HUDEP-2 (cell line): ENCODE measurements at regions not wholly inside any gene's neighbourhood (a gene's known extent, or its start where the extent isn't known, plus 50 kb on each side); places are given as distances from the start of the nearest gene placed in this dataset.
A peak's percentile ranks its signal among the peaks of the same experiment; 100 is the strongest.

ENCODE experiments used
- DNase-seq, 76 experiments: peaks; one replicate each; lab custom pipeline; 2025; ENCODE audit not compliant: unreplicated experiment in 76 of 76; lab: John Stamatoyannopoulos, UW

DNA sequence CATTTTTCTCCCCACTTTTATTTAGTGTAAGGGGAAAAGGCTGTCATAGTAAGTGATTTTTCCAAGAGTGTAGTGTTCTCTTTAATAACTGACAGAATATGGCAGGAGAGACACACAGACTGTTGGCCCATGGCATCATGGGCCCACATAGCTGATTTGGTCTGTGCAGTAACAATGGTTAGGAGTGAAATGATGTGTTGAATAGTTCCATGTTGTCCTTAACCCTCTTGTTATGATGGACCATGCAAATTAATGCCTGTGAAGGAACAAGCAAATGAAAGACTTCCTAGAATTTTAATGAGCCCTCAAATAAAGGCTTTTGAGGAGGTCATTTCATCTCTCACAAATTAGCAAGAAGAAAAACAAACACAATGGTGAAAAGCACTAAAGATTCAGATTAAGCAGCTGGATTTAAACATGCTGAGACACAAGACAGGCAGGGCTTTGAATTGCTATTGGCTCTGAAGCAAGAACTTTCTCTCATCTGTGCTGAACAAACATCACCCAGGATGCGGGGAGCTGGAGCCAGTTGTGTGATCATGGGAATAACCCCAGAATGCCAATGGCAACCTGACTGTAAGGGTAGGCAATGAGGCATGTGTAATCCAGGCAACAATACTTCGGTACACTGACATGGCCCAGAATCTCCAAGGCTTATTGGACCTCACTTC lies 136.7 kb upstream of the VEPH1 start:
- DNase-seq: no peak

DNA sequence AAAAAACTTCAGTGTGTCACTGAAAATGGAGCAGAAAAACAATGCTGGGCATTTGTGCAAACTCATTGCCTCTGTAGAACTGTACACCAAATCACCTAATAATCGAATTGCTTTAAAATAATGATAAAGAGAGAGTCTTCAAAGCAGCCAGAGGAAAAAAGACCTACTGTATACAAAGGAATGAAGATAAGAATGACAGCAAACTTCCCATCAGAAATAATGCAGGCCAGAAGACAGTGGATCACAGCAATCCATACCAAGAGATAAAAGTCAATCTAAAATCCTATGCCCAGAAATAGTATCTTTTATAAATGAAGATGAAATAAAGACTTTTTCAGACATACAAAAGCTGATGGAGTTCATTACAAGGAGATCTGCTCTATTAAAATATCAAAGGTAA lies 134.7 kb upstream of the VEPH1 start:
- no peak for DNase-seq

DNA sequence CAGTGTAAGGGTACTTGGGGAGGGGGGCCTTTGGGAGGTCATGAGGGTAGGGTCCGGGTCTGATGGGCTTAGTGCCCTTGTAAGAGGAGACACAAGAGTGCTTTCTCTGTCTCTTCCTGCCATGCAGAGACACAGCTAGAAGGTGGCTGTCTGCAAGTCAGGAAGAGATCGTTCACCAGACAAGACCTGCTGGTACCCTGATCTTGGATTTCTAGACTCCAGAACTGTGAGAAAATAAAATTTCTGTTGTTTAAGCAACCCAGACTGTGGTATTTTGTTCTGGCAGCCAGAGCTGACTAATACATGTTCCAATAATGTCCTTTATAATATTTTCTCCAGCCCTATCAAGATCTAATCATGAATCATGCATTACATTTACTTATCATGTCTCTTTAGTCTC lies 130.0 kb upstream of the VEPH1 start:
- no peak for DNase-seq

DNA sequence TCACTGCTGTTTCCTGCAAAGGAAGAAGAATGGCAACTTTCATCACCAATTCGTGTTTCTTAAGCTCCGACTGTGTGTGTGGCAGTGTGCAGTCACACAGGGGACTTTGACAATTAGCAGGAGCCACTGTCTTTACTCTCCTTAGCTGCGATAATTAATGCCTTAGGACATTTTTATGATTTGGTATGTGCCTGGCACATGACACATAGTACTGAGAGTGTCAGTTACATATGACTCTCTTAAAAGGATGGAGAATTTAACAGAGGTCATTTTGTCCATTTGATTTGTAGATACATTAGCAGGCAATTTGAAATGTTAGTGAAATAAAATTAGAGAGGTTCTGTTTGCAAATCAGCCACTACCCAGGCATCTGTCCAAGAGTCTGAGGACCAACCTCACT lies 128.9 kb upstream of the VEPH1 start:
- DNase-seq: peak in 1 of 76 experiments; percentile 11

DNA sequence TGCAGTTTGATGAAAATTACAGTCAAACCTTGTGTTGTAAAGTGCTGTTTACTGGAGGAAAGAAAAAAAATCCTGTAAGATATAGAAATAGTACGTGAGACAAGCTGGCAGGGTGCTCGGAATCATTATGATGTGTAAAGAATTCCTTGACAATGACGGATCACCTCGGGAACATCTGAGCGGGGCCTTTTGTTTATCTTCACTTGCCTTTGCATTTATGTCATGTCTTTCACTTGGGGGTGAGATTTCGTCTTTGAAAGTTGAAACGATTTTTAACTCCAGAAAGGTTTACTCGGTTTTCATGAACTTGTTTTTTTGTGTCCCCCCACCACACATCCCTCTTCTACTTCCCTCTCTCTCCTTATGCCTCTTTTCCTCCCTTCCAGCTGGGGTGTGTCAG lies 128.3 kb upstream of the VEPH1 start:
- no peak for DNase-seq

DNA sequence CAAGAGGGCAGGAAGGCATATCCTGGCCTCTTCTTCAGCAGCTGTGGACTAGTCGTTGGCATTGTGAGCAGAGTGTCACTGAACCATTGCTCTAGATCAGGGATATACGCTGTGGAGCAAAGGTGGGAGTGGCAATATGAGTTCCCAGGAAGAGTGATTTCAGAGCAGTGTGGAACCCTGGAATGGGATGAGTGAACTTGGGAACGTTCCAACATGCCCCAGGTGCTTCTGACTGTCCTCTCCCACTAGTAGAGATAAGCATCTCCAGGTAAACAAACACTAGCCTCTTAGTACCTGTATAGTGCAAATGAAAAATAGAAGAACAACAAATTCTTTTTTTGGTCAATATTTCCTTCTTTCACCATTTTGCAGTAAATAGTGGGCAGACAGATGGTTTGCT lies 123.6 kb upstream of the VEPH1 start:
- no peak for DNase-seq

DNA sequence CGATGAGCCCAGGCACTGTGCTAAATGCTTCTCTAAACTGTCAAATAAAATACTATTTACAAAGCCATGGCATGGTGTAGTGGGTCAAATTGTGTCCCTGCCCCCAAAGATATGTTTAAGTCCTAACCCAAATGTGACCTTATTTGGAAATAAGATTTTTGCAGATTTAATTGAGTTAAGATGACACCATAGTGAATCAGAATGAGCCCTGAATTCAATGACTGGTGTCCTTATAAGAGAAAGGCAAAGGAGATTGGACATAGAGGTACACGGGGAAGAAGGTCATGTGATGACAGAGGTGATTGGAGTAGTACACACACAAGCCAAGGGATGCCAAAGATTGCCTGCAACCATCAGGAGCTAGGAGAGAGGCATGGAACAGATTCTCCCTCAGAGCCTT lies 121.6 kb upstream of the VEPH1 start:
- DNase-seq: no peak

DNA sequence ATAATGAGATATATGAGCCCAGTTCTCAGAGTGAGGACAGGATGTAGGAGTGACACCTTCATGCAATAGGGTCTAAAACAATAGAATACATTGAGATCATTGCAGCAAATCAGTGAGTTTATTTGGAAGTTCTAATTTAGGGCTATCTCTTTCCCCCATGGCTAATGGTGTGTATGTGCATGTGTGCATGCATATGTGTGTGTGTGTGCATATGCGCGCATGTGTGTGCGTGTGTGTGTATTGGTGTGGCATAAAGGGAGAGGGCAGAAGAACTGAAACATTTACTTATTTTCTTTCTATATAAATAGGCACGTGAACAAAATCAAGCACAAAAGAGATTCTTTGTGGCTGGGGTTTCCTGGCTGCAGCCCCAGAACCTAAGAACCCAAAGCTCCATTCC lies 115.7 kb upstream of the VEPH1 start:
- no peak for DNase-seq

DNA sequence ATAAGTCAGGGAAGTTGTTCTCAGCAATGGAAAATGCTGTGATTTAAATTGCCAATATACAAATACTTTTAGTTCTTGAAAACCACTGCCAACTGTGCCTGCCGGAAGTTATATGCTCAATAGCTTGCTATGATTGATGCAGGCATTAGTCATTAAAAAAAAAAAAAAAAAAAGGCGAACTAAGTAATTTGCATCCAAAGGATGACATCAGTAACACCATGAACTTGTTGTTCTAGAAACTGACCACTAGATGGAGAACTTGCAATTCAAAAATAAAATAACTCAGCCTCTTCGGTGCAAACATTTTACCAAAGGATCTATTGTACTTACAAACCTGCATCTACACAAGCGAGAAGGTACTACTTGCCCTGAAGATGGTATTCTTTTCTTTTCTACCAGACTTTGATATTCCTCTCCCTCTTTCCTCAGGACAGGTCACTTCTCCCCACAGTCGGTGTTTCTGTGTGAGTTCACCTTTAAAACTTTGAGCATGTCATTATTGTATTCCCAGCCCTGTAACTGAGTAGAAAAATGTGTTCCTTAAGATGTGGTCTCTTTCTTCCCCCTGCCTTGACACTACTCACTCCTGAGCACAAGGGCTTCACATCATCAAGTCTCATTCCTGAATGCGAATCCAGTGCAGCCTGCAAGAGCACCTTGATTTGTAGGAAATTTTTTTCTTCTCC lies 115.0 kb upstream of the VEPH1 start:
- DNase-seq: peak in 25 of 76 experiments; percentile 5 to 43 (median 12)

DNA sequence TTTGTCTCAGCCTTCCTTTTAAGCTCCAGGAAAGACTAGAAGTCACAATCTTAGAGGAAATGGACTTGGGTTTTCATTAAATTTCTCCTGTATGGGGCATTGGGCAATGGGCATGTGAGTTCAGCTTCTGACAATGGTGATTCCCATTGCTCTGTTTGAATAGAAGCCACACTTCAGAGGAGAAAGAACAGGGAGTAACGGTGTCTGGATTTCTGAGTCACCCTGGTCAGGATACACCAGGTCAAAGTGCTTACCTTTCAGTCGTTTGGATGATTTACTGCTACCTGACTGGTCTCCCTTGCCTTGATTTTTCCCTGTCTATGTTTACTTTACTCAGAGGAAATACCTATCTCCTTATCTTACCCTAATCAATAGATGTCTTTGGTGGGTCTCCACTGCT lies 111.7 kb upstream of the VEPH1 start:
- DNase-seq: no peak

DNA sequence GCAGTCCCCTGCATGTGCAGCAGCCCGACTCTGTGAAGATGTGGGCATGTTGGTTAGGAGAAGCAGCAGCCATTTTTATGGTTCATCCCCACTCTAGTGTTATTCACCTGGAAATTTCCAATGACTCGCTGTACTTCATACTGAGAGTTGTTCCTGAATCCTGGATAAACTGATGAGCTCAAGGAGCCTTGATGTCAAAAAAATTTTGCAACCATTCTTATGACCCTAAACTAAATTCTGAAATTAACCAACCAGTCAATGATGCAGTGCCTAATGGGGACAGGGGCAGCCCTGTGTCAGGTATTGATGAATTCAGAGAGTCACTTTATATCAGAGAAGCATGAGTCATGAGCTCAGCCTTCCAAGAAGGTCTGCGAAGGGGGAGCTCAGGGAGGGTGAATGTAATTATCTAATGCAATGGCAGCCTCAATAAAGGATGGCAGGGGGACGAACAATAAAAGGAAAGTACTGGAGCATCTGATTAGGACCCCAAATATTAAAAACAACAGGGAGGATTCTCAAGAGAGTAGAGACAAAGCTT lies 108.4 kb upstream of the VEPH1 start:
- no peak for DNase-seq

DNA sequence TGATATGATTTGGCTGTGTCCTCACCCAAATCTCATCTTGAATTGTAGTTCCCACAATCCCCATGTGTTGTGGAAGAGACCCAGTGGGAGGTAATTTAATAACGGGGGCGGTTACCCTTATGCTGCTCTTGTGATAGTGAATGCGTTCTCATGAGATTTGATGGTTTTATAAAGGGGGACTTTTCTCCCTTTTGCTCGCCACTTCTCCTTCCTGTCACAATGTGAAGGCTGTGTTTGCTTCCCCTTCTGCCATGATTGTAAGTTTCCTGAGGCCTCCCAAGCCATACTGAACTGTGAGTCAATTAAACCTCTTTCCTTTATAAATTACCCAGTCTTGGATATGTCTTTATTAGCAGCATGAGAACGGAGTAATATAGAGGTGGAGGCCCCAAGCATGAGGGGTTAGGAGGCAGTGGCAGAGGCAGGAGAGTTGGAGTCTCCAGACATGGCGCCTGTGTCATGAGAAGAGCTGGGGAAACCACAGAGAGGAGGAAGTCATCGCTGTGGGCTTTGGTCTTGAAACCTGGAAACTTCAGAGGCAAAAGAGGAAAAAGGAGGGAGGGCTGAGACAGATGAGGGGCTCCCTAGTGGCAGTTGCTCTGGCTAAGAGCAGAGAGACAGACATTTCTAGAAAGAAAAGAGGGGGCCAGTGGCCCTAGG lies 107.8 kb upstream of the VEPH1 start:
- no peak for DNase-seq

DNA sequence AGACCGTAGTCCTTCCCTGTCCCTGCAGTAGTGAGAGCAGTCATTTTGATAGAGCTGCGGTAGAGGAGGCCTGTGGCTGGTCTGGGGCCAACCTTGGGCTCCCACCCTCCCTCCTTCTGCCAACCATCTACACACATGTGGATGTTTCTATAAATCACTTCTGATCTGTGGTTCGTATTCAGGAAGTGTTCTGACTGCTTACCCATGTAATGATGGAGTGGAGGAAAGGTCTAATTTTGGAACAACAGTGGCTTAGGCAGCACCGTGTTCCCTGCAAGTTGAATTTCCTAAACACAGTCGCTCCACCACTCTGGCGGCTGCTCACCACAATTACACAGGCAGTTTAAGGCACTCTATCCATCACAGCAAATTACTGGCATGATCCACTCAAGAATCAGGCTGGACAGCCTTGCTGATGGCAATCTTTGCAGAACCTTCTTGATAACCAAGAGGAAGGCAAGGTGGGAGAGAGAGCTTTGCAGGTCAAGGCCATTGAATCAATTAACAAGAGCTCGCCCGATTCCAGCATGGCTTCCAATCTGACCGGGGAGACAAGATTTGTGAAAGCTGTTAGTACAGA lies 104.7 kb upstream of the VEPH1 start:
- DNase-seq: no peak

DNA sequence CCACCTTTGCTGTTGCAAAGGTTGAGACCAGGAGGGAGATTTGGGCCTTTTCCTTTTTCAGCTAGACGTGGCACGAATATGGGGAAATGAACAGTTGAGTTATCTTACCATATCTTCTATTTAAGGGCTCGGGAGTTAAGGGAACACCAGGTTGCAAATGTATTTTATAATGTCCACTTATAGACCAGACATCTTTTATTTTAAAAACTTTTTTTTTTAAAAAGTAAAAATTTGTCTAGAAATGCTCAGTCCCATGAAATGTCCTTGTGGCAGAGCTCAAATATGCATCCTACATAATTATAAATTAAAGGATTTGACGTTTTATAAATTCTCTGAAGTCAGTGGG lies 103.6 kb upstream of the VEPH1 start:
- DNase-seq: no peak

DNA sequence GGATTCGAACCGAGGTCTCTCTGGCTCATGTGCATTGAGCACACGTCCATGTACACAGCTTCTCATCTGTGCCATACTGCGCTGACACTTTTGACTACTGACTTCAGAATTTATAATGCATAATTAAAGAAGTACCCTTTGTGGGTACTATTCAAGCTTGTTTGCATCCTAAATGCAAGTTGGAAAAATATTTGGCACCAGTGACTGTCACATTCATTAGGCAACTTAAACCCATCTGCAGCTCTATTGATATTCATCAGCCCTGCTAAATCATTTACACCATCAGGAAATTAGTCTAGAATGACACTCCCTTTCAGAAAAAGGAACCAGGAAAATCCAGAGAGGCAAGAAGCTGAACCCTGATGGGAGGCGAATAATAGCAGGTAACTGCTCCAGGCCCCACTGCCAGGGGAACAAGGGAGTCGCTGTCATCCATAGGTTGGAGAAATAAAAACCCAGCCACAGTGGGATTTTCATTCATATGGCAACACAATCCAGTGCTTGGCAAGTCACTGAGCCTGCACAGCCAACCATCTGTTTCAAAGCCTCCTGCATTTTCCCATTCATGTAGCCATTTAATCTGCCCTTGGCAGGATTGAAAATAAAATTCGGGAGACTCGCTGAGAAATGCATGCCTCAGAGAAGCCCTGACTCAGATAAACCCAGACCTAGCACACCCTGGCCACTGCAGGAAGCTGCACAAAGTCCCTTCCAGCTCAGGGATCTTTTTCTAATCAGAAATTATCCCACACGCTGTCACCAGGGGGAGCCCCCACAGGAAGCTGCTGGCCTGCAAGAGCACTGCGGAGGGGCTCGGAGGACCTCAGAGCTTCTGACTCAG lies 103.0 kb upstream of the VEPH1 start:
- DNase-seq: peak in 49 of 76 experiments; percentile 3 to 64 (median 20)

DNA sequence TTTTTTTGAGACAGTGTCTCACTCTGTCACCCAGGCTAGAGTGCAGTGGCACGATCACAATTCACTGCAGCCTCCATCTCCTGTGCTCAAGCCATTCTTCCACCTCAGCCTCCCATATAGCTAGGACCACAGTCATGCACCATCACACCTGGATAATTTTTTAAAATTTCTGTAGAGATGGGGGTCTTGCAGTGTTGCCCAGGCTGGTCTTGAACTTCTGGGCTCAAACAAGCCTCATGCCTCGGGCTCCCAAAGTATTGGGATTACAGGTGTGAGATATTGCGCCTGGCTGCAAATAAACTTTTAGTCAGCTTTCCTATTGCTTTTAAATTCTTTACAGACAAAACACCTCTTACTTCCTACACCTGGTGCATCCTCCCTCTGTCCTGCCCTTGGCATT lies 102.1 kb upstream of the VEPH1 start:
- DNase-seq: no peak

DNA sequence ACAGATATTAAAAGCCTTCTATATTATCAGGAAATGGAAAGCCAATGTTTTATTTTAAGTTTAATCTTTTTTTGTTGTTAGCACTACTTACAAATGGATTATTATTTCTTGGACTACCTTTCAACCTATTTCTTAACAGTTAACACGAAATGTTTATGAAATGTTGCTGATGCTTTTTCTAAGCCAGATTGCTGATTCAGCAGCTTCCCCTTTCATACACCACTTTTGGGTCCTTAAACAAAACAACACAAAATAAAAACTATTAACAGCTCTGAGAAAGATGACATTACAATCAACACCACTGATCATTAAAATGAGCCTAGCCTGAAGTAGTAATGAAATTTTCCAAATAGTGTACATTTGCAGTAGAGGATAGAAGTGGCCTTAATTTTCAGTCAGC lies 99.2 kb upstream of the VEPH1 start:
- no peak for DNase-seq

DNA sequence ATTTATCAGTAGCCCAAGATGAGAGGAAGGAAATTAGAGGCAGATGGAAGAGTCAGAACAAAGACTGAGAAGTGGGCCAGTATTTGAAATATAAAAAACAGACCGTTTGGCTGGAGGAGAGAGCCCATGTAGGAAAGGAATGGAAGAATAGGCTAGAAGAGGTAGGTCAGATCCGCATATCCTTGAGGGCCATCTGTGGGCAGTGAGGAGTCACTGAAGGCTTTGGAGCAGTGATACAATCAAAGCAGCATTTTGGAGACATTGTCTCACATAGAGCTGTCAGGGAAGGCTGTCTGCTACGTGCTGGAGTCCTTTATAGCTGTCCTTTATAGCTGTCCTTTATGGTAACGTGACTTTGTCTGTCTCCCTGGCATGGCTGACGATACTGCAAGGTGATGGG lies 92.0 kb upstream of the VEPH1 start:
- DNase-seq: no peak

DNA sequence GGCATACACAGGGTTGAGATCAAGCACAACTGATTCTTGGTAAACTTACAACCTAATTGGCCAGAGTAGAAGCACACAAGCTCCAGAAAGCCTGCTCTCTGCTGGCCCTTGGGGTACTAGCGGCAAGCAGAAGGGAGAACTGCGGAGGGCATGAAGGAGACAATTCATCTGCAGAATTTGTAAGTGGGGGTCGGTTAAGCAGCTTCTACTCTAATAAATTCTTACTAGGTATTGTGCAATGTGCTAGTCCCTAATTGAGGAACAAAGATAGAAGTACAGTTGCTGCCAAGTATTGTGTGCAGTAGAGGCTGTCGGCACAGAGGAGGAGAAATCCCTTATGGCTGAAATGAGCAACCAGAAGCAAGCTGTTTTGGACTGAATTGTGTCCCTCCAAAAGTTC lies 91.2 kb upstream of the VEPH1 start:
- no peak for DNase-seq

DNA sequence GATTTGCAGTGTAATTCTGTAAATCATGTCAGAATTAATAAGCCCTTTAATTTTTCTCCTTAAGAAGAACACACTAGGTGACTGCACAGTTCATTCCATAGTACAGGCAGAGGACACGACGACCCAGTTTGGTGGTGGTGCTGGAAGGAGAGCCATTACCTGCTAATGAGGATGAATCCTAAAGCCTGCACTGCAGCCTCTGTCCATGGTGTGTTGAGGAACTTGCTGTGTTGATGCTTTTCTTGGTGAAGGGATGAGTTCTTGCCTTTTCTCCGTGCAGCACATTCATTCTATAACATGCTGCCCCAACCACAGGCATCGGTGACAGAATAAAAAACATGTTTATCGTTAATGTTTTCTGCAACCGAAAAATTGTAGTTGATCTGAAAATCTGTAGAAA lies 89.6 kb upstream of the VEPH1 start:
- no peak for DNase-seq

DNA sequence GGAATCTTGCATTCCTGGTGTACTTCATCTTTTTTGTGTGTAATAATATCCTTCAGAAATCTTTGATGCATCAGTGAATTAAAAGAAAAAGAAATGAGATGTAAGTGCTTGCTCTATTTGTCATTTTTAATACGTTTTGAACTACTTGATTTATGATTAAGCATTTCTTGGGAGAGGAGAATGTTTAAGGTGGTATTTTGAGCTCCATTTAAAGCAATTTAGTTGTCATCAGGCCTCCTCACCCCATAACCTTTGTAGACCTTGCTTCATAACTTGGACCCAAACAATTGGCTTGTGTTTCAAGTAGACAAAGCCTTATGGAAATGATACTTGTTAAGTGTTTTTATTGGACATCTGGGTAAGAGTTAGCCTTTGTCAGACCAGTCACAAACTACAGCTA lies 87.1 kb upstream of the VEPH1 start:
- DNase-seq: no peak
